ENCODE measurements at regions not wholly inside any gene's neighbourhood (a gene's known extent, or its start where the extent isn't known, plus 50 kb on each side); places are given as distances from the start of the nearest gene placed in this dataset.

DNA sequence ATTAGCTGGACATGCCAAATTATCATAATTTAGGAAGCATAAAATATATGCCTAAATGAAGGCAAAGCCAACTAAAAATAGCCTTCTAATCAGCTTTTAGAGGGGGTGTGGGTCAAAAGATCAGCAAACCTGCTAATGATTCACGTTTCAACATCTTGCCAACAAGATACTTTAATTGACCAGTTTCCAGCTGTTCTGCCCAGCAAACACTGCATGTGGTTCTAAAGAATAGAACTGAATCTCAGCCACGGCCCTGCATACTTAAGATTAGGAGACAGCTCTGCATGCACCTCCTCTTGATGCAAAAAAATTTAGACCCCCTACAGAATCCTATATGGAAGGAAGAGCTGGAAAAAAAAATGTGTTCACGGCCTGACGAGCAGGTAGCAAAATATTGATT, 500.5 kb downstream of the TBL1XR1 start:
- TF ChIP-seq, protein P1, sequence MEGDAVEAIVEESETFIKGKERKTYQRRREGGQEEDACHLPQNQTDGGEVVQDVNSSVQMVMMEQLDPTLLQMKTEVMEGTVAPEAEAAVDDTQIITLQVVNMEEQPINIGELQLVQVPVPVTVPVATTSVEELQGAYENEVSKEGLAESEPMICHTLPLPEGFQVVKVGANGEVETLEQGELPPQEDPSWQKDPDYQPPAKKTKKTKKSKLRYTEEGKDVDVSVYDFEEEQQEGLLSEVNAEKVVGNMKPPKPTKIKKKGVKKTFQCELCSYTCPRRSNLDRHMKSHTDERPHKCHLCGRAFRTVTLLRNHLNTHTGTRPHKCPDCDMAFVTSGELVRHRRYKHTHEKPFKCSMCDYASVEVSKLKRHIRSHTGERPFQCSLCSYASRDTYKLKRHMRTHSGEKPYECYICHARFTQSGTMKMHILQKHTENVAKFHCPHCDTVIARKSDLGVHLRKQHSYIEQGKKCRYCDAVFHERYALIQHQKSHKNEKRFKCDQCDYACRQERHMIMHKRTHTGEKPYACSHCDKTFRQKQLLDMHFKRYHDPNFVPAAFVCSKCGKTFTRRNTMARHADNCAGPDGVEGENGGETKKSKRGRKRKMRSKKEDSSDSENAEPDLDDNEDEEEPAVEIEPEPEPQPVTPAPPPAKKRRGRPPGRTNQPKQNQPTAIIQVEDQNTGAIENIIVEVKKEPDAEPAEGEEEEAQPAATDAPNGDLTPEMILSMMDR (conservative IDR thresholded peaks at IDR 0.05; ENCODE audit: low read depth, low read length): no peak
- H3K4me3 ChIP-seq (ENCODE audit: low read depth, low read length): no peak overlapping the region
- DNase-seq (ENCODE audit: low read depth): no peak

DNA sequence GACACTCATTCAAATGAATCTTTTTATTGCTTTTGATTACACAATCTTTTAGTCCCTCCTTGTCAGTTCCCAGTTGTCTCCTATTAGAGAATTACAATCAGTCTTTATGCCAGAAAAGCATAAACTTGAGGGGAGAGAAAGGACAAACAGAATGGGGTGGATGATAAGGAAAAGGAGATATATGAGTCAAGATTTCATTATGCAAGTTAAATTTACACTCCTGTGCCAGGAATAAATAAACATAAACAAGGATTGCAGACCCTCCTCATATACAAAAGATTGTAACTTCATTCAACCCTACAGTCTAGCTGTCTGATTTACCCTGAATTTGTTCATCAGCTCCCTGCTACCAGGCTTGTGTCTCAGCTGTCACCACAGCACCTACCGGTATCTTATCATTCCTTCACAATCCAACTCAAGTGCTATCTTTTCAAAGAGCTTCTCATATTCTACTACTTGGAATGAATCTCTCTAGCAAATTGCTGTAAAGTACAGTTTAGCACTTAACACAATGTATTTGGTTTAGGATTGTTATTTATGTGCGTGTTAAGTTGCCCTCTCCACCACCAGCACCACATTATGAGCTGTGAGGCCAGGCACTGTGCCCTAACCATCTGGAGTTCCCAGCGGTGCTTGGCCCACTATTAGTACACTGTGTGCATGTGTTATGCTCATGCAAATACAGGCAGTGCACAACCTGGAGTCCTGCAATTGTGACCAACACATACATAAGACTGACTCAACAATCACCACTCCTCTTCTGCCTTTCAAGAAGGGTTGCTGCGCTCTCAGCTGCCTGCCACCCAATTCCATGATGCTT, 504.1 kb downstream of the TBL1XR1 start:
- no peak for DNase-seq (ENCODE audit: low read depth)
- TF ChIP-seq, protein P1 (conservative IDR thresholded peaks at IDR 0.05; ENCODE audit: low read depth, low read length): no peak
- no peak overlapping the region for H3K4me3 ChIP-seq (ENCODE audit: low read depth, low read length)

DNA sequence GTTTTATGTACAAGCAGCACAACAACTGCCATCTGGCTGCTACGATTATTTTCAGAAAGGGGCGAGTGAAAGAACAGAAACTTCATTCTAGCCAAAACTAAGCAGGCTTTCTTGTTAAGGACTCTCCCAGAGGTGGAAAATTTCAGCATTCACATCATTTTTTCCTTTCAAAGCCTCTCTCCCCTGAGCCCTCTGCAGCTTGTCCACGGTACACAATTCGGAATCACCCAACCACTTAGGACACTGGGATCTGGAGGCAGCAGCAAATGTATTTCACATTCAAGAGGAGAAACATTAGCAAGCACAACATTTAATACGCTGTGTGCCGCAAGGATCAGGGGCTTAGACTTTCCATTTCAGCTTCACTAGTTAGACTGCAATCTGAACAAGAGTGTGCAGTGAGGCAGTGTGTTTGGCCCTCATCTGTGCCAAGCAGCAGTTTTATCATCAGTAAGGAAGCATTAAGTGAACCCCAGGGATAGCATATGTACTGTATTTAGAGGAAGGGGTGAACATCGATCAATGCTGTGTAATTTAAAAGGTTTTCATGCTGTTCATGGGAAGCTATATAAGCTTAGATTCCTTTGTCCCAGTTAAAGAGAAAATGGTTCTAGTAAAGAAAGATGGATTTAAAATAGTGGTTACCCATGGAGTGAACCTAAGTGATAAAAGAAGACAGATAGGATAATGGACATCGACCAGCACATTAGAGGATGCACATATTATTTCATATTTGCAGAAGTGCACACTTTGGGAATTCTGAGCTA, 504.9 kb downstream of the TBL1XR1 start:
- no peak overlapping the region for H3K4me3 ChIP-seq (ENCODE audit: low read depth, low read length)
- no peak for DNase-seq (ENCODE audit: low read depth)
- TF ChIP-seq, protein P1 (conservative IDR thresholded peaks at IDR 0.05; ENCODE audit: low read depth, low read length): no peak

DNA sequence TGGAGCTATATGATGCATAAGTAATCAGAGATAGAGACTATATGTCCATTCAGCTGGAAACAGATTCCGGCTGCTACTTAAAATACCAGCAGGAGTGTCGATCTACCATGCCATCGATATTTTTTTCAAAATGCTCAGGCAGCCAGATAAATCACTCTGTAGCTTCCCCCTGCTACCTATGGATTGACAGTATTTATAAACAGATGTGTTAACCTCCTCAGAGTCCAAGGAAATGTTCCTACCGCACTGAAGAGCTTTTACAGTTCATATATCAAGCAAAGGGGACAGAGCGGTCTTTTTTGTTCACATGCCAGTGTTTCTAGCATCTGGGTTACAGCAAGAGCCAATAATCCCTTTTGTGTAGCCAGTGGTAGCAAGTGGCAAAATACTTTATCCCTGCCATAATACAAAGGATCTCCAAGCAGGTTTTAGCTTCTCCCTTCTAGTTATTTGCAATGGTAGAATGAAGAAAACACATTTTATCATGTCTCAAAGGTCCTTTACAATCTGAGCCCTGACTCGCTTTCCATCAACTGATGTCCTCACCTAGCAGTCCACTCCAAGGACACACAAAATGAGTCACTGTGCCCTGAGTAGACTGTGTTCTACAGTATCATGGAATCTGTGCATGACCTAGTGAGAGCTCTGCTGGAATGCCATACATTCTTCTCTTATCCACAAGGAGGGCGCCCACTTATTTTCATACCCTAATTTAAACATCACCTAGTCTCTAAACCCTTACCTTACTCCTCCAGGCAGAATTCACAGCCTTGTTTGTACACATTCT, 507.0 kb downstream of the TBL1XR1 start:
- no peak for DNase-seq (ENCODE audit: low read depth)
- TF ChIP-seq, protein P1 (conservative IDR thresholded peaks at IDR 0.05; ENCODE audit: low read depth, low read length): no peak
- H3K4me3 ChIP-seq (ENCODE audit: low read depth, low read length): no peak overlapping the region

DNA sequence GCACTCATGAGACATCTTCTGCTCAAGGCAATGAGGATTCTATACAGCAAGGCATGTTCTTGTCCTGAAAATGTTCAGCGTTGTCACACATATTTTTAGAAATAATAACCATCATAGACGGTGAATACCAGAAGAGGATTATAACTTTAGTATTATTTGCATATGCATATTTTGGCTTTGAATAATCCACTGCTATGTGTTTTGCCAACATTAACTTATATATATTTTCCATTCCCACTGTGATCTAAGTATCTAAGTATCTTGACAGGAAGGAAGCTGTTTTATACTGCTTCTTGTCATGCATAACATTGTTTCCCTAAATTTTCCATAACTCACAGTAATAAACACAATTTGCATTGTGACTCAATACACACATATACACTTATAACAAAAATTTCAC, 509.5 kb downstream of the TBL1XR1 start:
- DNase-seq (ENCODE audit: low read depth): no peak
- H3K4me3 ChIP-seq (ENCODE audit: low read depth, low read length): no peak overlapping the region
- TF ChIP-seq, protein P1 (conservative IDR thresholded peaks at IDR 0.05; ENCODE audit: low read depth, low read length): no peak

DNA sequence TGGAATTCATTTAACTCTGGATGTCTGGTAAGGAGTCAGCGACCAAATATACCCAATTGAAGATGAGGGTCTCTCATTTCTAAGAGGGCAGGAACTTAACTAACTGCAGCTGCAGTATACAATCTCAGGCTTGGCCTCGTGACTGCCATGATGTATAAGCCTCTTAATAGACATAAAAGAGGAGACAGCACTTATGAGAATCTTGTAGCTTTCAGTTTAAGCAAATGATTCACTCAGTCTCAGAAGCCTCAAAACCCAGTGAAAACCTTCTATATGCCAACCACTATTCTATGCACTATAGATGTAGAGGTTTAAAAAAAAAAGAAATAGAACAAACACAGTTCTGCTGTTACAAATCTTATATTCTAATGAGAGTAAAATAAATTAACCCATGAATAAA, 513.9 kb downstream of the TBL1XR1 start:
- no peak overlapping the region for H3K4me3 ChIP-seq (ENCODE audit: low read depth, low read length)
- DNase-seq (ENCODE audit: low read depth): no peak
- TF ChIP-seq, protein P1 (conservative IDR thresholded peaks at IDR 0.05; ENCODE audit: low read depth, low read length): no peak
